Endothelial cell (in vitro differentiated cells): ENCODE measurements at regions not wholly inside any gene's neighbourhood (a gene's known extent, or its start where the extent isn't known, plus 50 kb on each side); places are given as distances from the start of the nearest gene placed in this dataset.

Experiments
- DNase-seq: peaks from one replicate; pipeline ENCODE4 v3.0.0; 2021; ENCODE audit warnings: low spot score
- H3K27ac Mint-ChIP-seq: one replicate; pipeline ENCODE4 v1.8.0; 2021; ENCODE audit warnings: mixed read lengths, inconsistent platforms; ENCODE audit not compliant: unreplicated experiment
- H3K27me3 Mint-ChIP-seq: one replicate; pipeline ENCODE4 v1.8.0; 2021; ENCODE audit warnings: mild to moderate bottlenecking, moderate library complexity, mixed read lengths, inconsistent platforms; ENCODE audit not compliant: unreplicated experiment
- H3K36me3 Mint-ChIP-seq: one replicate; pipeline ENCODE4 v1.8.0; 2021; ENCODE audit warnings: mild to moderate bottlenecking, low read depth, mixed read lengths, inconsistent platforms; ENCODE audit not compliant: unreplicated experiment
- H3K4me1 Mint-ChIP-seq: one replicate; pipeline ENCODE4 v1.8.0; 2021; ENCODE audit warnings: mild to moderate bottlenecking, mixed read lengths, inconsistent platforms; ENCODE audit not compliant: unreplicated experiment
- H3K4me3 Mint-ChIP-seq: one replicate; pipeline ENCODE4 v1.8.0; 2021; ENCODE audit warnings: mild to moderate bottlenecking, mixed read lengths, inconsistent platforms; ENCODE audit not compliant: unreplicated experiment
- H3K9me3 Mint-ChIP-seq: one replicate; pipeline ENCODE4 v1.8.0; 2021; ENCODE audit warnings: mixed read lengths, inconsistent platforms; ENCODE audit not compliant: unreplicated experiment
- CTCF ChIP-seq: fragments of 200-600 bp; sonication (generic); IDR thresholded peaks from one replicate; pipeline ENCODE4 v1.5.0; 2021; ENCODE audit warnings: antibody characterized with exemption; ENCODE audit not compliant: unreplicated experiment

DNA sequence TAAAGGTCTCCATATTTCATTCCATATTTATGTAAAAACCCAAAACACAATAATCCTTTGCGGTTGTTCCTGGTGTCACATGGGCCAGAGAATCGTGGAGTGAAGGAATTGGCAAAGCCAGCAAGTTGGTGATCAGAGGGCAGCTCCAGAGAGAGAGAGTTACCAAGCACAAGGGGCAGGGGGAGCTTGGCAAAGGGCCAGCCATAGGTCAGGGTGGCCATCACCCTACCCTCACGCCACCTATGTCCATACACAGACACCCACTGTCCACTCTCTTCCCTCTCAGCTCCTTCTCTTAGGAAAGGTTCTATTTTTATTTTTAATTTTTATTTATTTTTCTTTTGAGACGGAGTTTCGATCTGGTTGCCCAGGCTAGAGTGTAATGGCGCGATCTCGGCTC is 163.2 kb upstream of the JARID2 start:
- no peak overlapping the region for H3K27ac Mint-ChIP-seq
- peaks cover 16% of the 10 kb centered on the region for H3K4me1 Mint-ChIP-seq
- H3K27me3 Mint-ChIP-seq = peaks cover 2% of the 10 kb centered on the region
- no peaks in the 10 kb centered on the region for H3K9me3 Mint-ChIP-seq
- no peak for DNase-seq
- TF ChIP-seq CTCF = no peak
- no peaks in the 10 kb centered on the region for H3K36me3 Mint-ChIP-seq
- no peak overlapping the region for H3K4me3 Mint-ChIP-seq

DNA sequence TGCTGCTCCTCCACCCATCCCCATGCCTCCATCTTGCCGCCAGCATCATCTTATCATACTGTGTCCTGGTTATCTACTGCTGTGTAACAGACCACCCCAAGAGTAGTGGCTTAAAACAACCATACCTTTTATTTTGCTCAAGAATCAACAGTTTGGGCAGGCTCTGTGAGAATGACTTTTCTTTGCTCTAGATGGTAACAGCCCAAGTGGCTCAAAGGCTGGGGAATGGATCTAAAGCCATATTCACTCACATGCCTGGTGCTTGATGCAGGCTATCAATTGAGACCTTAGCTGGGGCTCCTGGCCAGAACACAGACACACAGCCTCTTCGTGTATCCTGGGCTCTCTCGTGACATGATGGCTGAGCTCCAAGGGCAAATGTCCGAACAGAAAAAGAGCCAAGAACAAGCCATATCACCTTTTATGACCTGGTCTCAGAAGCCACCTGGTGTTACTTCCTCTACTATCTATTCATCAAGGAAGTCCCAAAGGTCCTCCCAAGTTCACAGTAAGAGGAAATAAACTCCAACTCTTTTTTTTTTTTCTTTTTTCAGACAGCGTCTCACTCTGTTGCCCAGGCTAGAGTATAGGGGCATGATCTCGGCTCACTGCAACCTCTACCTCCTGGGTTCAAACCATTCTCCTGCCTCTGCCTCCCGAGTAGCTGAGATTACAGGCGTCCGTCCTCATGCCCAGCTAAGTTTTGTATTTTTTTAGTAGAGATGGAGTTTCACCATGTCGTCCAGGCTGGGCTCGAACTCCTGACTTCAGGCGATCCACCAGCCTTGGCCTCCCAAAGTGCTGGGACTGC is 159.3 kb upstream of the JARID2 start:
- no peak for DNase-seq
- no peaks in the 10 kb centered on the region for H3K9me3 Mint-ChIP-seq
- TF ChIP-seq CTCF = no peak

DNA sequence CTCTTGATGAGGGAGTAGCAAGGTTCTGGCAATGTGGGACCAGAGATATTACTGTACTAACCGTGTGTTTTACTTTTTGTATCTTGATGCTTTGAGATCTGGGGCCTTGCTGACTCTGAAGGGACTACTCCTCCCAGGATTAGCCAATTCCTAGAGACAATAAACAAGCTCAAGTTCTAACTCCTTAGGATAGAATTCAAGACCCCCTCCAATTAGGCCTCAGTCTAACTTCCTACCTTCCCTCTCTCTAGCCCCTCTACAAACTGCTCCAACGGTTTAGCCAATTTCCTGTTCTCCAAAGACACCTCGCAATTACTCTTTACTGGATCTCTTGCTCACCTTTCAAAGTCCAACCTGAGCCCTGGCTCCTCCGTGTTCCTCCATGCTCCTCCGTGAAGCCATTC is 158.7 kb upstream of the JARID2 start:
- Mint-ChIP-seq H3K4me3 (no peak overlapping the region), H3K9me3 (no peaks in the 10 kb centered on the region), H3K27me3 (peaks cover under 1% of the 10 kb centered on the region), H3K4me1 (peaks cover 6% of the 10 kb centered on the region), H3K36me3 (no peaks in the 10 kb centered on the region), H3K27ac (no peak overlapping the region)
- no peak for TF ChIP-seq CTCF
- DNase-seq = no peak

More for the DNA sequence above, 159.3 kb upstream of the JARID2 start:
- H3K36me3 Mint-ChIP-seq = no peaks in the 10 kb centered on the region
- no peak overlapping the region for H3K4me3 Mint-ChIP-seq
- H3K4me1 Mint-ChIP-seq = peaks cover 6% of the 10 kb centered on the region
- no peaks in the 10 kb centered on the region for H3K27me3 Mint-ChIP-seq
- no peak overlapping the region for H3K27ac Mint-ChIP-seq

GRCh38 chr6:15088904-15089568 is 156.8 kb upstream of the JARID2 start:
- Mint-ChIP-seq H3K36me3 (no peaks in the 10 kb centered on the region), H3K27me3 (peaks cover 2% of the 10 kb centered on the region), H3K4me1 (peaks cover 6% of the 10 kb centered on the region), H3K27ac (no peak overlapping the region), H3K4me3 (no peak overlapping the region), H3K9me3 (no peaks in the 10 kb centered on the region)
- no peak for TF ChIP-seq CTCF
- no peak for DNase-seq

- H3K4me1 Mint-ChIP-seq = peaks cover 6% of the 10 kb centered on the region
- H3K27me3 Mint-ChIP-seq = peaks cover 2% of the 10 kb centered on the region
- H3K27ac Mint-ChIP-seq = no peak overlapping the region
- no peak overlapping the region for H3K4me3 Mint-ChIP-seq
- DNase-seq = no peak
- TF ChIP-seq CTCF = no peak
- H3K9me3 Mint-ChIP-seq = no peaks in the 10 kb centered on the region
- H3K36me3 Mint-ChIP-seq = no peaks in the 10 kb centered on the region
These were observed 156.2 kb upstream of the JARID2 start for GRCh38 chr6:15089569-15090144.
